ENCODE measurements at regions not wholly inside any gene's neighbourhood (a gene's known extent, or its start where the extent isn't known, plus 50 kb on each side); places are given as distances from the start of the nearest gene placed in this dataset.

DNA sequence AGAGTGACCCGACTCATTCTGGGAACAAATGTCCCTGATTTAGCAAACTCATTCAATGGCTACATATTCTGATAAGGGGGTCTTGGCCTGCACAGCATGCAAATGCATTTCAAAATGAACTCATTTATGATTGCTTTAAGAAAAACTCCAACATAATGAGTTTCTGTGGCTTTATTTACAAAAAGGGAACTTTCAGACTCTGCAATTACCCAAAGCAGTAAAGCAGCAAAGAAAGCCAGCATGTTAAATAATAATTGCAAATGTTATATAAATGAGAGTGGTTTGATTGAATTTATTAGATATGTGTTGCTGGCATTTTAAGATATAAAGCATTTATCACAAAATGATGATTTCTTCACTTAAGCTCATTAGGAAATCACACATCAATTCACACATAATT is 295.7 kb downstream of the FBXW7 start:
- TF ChIP-seq, protein P1, sequence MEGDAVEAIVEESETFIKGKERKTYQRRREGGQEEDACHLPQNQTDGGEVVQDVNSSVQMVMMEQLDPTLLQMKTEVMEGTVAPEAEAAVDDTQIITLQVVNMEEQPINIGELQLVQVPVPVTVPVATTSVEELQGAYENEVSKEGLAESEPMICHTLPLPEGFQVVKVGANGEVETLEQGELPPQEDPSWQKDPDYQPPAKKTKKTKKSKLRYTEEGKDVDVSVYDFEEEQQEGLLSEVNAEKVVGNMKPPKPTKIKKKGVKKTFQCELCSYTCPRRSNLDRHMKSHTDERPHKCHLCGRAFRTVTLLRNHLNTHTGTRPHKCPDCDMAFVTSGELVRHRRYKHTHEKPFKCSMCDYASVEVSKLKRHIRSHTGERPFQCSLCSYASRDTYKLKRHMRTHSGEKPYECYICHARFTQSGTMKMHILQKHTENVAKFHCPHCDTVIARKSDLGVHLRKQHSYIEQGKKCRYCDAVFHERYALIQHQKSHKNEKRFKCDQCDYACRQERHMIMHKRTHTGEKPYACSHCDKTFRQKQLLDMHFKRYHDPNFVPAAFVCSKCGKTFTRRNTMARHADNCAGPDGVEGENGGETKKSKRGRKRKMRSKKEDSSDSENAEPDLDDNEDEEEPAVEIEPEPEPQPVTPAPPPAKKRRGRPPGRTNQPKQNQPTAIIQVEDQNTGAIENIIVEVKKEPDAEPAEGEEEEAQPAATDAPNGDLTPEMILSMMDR (IDR thresholded peaks at IDR 0.05; ENCODE audit: insufficient read depth, low read length): no peak
- no peak for DNase-seq (ENCODE audit: low read depth)
- no peak overlapping the region for H3K4me3 ChIP-seq (ENCODE audit: low read depth, low read length)

DNA sequence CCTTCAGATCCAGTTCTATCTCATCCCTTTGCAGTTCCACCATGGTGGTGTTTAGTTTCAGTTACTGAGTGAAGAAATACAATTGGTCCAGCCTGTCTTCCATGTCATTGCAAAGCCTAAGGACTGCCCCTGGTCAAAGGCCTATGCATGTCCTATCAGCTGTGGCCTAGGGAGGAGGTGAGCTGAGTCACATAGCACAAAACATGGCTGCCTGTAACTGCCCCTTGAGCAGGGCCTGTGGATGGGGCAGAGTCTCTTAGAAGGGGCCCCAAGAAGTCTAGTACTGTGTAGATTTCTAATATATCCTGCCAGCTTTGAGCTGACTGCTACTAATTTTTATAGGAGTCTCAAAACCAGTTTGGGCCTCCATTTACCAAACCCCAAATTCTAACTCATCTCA is 296.7 kb downstream of the FBXW7 start:
- H3K4me3 ChIP-seq (ENCODE audit: low read depth, low read length): no peak overlapping the region

DNA sequence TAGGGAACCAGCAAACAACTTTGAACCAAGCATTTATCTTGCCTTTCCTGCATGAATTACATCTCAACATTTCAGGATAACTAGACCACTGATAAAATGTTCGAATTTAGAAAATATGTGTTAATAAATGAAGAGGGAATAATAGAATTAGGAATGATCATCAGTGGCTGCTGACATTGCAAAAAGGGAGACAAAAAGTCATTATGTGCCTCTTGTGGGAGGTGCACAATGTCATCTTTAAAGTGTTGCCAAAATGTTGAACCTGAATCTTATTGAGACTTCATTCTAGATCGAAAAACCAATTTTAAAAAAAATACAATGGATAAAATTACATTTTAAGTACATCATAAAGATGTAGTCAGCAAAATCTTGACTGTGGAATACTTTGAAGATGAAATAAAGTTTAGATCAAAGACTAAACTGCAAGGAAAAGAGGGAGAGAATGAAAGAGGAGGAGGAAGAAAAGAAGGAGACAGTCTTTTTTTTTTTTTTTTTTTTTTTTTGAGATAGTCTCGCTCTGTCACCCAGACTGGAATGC is 299.3 kb downstream of the FBXW7 start:
- TF ChIP-seq, protein P1 (IDR thresholded peaks at IDR 0.05; ENCODE audit: insufficient read depth, low read length): no peak
- DNase-seq (ENCODE audit: low read depth): no peak
- no peak overlapping the region for H3K4me3 ChIP-seq (ENCODE audit: low read depth, low read length)

More for the DNA sequence above, 296.7 kb downstream of the FBXW7 start:
- no peak for DNase-seq (ENCODE audit: low read depth)
- TF ChIP-seq, protein P1 (IDR thresholded peaks at IDR 0.05; ENCODE audit: insufficient read depth, low read length): no peak

DNA sequence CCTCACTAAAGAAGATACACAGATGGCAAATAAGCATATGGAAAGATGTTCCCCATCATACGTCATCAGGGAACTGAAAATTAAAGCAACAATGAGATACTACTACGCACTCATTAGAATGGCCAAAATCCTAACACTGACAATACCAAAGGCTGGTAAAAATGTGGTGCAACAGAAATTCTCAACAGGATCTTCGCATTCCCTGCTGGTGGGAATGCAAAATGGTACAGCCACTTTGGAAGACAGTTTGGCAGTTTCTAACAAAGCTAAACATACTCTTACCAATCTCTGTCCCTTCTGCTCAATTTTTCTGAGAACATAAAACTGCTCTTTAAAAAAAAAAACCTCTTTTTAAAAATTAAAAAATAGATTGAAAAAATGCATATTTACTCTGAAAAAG is 300.2 kb downstream of the FBXW7 start:
- TF ChIP-seq, protein P1 (IDR thresholded peaks at IDR 0.05; ENCODE audit: insufficient read depth, low read length): no peak
- no peak for DNase-seq (ENCODE audit: low read depth)
- no peak overlapping the region for H3K4me3 ChIP-seq (ENCODE audit: low read depth, low read length)

DNA sequence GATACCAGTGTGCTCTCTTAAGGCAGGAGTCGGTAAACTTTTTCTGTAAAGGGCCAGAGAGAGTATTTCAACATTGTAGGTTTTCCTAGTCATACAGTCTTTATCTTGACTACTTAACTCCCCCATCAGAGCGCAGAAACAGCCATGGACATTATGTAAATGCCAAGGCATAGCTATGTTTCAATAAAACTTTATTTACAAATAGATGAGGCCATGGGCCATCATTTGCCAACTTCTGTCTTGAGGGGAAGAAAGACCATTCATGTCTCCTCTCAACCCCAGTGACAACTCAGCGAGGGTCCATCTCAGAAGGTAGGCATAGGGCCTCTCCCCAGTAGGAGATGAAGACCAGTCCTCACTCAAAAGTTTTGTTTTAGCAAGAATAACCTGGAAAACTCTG is 301.3 kb downstream of the FBXW7 start:
- TF ChIP-seq, protein P1 (IDR thresholded peaks at IDR 0.05; ENCODE audit: insufficient read depth, low read length): no peak
- DNase-seq (ENCODE audit: low read depth): no peak
- H3K4me3 ChIP-seq (ENCODE audit: low read depth, low read length): no peak overlapping the region

DNA sequence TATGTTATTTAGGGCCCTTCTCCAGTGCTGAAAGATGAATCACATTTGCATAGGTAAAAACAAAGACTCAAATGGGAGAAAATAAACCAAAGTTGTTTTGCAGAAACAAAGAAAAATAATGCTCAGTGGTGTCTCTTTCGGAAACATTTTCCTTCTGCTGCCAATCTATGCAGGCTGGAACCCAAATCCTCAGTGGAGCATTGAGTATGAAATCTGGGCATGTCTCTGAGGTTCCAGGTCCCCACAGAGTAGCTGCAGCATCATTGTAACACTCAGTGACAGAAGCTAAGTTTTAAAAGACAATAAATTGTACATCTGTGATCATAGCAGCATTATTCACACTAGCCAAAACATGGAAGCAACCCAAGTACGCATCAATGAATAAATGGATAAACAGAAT is 303.6 kb downstream of the FBXW7 start:
- TF ChIP-seq, protein P1 (IDR thresholded peaks at IDR 0.05; ENCODE audit: insufficient read depth, low read length): no peak
- DNase-seq (ENCODE audit: low read depth): no peak
- no peak overlapping the region for H3K4me3 ChIP-seq (ENCODE audit: low read depth, low read length)

DNA sequence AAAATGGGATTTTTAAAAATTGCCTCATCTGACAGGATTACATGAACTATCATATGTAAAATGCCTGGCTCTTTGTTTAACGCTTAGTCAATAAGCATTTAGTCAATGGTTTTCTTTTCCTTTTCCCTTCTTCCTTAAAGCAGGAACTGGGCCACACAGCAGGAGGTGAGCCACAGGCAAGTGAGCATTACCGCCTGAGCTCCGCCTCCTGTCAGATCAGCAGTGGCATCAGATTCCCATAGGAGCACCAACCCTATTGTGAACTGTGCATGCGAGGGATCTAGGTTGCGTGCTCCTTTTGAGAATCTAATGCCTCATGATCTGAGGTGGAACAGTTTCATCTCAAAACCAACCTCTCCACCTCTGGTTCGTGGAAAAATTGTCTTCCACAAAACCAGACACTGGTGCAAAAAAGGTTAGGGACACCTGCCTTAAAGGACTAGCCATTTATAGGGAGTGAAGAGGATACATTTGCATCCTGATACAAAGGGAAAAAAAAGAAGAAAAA is 306.1 kb downstream of the FBXW7 start:
- DNase-seq (ENCODE audit: low read depth): no peak
- H3K4me3 ChIP-seq (ENCODE audit: low read depth, low read length): no peak overlapping the region
- TF ChIP-seq, protein P1 (IDR thresholded peaks at IDR 0.05; ENCODE audit: insufficient read depth, low read length): no peak
